Forelimb muscle (tissue), 1 donor: ENCODE measurements at regions not wholly inside any gene's neighbourhood (a gene's known extent, or its start where the extent isn't known, plus 50 kb on each side); places are given as distances from the start of the nearest gene placed in this dataset.
"Not testable (repeated sequence)": the region's sequence is repeated elsewhere in the genome, so short reads cannot be mapped to it uniquely, and the experiment has no call there.

ENCODE experiments used
- DNase-seq: peaks from one replicate; pipeline ENCODE4 v3.0.0-alpha.2; 2013; ENCODE audit warnings: low read depth

- no peak for DNase-seq
Measured at GRCh38 chrX:69431420-69431819, 72.7 kb upstream of the NALF2 start.

GRCh38 chrX:69430785-69431184 is 73.3 kb upstream of the NALF2 start:
- peak; percentile 41 for DNase-seq

- peak; percentile 34 for DNase-seq
Measured at GRCh38 chrX:69429339-69430015, 74.6 kb upstream of the NALF2 start.

DNA sequence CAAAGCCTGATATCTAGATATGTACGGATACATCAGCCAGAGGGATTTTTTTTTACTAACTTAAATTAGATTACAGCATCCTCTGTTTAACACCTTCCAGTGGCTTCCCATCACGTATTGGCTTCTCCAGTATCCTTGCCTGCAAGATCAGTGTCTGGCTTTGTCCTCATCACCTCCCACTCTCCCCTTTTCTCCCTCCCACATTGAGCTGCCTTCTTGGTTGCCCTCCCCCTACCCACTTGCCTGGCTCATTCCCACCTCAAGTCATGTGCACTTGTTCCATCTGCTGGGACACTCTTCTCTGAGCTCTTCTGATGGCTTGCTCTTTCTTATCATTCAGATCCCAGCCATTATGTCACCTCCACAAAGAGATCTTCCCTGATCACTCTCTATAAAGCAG is 75.9 kb upstream of the NALF2 start:
- no peak for DNase-seq

DNA sequence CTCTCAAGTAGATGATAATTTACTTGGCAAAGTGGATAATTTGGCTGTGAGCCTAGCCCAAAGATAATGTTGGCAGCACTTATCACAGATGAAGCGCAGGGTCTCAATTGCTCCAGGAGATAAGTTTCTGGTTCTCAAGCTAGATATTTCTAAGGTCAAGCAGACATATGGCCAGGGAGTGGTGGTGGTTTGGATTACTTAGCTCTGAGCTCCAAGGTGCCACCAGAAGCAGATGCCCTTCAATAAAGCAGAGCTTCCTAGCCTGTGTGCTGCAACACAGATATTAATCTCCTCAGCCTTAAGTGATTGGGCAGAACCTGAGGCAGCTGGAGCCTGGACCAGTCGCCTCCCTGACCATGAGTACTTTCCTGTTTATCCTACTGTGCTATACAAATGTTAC is 79.2 kb upstream of the NALF2 start:
- no peak for DNase-seq

DNA sequence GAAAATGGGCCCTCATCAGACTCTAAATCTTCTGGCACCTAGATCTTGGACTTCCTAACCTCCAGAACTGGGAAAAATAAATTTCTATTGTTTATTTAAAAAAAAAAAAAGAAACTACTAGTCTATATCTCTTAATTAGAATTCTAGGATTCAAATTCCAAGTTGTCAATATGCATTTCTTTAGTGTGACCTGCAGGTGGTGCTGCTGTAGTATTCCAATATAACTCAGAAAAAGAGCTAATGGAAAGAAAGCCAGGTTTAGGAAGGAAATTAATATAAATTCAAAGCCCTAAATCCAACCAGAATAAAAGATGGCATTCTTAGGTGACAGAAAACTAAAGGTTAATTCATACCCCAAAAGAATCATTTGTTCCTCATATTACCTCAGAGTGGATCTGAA is 80.0 kb upstream of the NALF2 start:
- no peak for DNase-seq

DNA sequence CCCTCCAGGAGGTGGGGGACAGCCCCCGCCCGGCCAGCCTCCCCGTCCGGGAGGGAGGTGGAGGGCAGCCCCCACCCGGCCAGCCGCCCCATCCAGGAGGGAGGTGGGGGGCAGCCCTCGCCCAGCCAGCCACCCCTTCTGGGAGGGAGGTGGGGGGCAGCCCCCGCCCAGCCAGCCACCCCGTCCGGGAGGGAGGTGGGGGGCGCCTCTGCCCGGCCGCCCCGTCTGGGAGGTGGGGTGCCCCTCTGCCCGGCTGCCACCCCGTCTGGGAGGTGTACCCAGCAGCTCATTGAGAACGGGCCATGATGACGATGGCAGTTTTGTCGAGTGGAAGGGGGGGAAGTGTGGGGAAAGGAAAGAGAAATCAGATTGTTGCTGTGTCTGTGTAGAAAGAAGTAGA is 81.9 kb upstream of the NALF2 start:
- DNase-seq, result not testable (repeated sequence)

DNA sequence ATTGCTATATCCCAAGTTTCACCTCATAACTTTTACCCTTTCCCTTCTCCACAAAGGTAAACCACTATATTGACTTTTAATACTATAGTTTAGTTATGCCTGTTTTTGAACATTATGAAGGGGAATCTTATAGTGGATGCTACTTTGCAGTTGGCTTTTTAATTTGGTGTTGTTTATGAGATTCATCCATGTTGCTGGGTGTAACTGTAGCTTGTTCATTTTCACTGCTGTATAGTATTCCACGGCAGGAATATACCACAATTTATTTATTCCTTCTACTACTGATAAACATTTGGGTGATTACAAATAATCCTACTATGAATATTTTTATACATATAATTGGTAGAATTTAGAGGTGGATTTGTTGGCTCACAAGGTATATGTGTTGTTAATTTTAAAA is 88.4 kb upstream of the NALF2 start:
- DNase-seq, result no peak

GRCh38 chrX:69412661-69413060 is 91.5 kb upstream of the NALF2 start:
- DNase-seq, result no peak

DNA sequence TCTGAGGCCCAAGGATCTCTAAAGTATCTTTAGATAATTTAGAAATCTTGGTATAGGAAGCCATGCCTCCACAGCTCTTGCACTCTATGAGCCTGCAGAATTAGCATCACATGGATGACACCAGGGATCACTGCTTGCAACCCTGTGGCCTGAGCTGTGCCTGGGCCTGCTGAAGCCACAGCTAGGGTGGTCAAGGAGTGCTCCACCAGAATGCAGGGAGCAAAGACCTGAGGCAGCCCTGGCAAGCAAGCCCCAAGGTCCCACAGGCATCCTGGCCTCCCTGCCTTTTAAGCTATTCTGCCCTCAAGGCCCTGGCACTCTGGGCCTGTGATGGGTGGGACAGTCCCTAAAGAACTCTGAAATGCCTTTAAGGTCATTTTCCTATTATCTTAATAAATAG is 105.2 kb upstream of the NALF2 start:
- DNase-seq, result no peak

DNA sequence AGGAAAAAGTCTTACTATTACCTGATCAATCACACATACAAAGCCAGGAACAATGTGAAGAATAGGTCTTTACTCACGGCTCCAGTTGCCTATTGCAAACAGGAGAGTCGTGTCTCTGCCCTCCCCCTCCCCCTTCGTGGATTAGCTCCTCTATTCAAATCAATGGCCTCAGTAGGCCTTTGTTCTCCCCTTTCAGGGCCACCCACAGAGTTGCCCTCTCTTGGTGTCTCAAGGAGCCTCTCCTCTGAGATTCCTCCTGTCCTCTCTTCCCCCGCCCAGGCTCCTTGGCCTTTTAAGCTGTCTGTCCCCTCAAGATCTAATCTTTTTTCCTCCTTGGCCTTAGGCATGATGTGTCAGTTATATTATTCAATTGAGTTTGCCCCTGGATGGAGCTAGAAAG is 107.2 kb upstream of the NALF2 start:
- no peak for DNase-seq

DNA sequence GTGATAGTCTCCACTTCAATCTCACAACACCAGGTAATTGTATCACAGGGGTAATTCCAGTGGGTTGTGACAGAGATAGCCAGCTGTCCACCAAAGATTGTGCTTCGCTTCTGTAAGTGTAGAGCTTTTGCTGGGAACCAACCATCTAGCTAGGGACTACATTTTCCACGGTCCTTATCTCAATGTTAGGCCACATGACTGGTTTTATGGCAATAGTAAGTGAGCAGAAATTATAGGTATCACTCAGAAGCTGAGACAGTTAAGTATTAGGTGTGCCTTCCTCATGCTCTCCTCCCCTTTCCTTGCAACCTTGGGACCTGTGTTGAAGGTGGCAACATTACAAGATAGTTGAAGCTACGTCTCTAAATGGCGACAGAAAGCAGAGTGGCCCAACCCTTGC is 108.8 kb upstream of the NALF2 start:
- no peak for DNase-seq

GRCh38 chrX:69389101-69389501 is 115.0 kb upstream of the NALF2 start:
- no peak for DNase-seq

- DNase-seq, result no peak
Measured at GRCh38 chrX:69388526-69388925, 115.6 kb upstream of the NALF2 start.

DNA sequence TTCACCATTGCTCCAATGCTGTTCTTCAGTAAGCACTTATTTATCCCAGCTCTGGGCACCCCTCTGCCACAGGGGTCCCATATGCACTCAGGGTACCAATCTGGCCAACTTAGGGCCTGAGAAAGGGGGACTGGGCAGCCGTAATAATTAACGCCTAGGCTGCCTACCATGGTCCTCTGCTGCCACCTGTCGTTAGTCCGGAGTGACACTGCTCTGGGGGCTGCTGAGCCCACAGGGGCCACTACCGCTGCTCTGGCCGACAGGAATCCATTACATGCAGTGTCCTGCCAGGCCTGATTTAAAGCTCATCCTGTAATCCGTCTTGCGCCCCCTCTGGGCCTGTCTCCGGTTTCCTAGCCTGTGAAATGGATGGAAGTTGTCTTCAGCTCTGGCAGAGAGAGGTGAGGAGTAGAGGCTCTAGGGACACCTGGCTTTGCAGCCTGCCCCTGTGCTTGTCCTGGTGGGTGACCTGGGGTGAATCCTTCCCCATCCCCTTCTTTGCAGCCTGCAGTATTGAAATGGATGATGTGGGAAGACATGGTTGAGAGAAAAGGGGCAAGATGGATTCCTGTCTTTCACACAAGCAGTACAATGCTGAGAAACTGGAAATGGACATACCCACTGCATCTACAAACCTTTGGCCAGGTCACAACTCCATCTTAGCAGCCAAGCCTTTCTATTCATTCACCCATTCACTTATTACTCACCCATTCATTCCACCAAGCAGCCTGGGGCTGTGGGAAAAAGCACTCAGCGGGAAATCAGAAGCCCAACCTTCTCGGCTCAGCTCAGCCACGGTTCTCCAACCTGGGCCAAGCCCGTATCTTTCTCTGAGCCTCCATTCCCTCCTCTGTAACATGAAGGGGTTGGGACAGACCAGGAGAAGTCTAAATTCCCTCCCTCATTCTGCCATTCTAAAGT is 116.3 kb upstream of the NALF2 start:
- no peak for DNase-seq

- no peak for DNase-seq
Measured at GRCh38 chrX:69386681-69387080, 117.4 kb upstream of the NALF2 start.

DNA sequence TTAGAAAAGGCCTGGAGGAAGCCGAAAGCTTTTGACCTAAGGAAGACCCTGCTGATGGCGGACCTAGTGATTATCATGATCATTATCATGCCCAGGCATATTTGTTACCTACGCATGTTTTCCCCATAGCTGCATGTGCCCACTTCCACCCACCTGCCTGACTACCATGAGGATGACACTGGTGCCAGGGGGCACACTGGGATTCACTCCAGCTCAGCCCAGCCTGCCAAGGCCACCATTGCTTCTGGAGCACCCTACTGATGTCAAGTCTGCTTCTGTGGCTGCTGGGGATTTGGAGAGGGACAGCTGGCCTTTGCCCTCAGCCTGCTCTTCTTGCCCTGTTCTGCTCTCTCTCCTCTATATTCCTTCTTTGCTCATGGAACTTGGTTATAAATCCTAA is 124.7 kb upstream of the NALF2 start:
- DNase-seq, result no peak

- DNase-seq, result no peak
Measured at GRCh38 chrX:69374569-69374968, 129.6 kb upstream of the NALF2 start.

- DNase-seq, result no peak
Measured at GRCh38 chrX:69372435-69372834, 131.7 kb upstream of the NALF2 start.

DNA sequence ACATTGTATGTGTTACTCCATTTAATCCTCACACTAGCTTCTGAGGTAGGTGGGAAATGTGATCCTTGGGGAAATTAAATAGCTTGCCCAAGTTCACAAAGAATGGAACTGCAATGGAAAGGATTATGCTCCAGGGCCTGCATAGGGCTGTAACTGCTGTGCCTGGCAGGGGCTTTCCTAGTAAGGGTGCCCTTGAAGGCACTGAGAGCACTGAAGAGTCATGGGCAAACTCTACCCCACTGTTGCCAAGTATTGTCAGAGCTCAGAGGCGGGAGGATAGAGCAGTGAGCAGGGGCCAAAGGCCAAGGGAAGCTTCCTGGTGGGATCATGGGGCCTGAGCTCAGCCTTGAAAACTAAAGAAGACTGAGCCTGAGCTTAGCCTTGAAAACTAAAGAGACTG is 133.0 kb upstream of the NALF2 start:
- no peak for DNase-seq

- DNase-seq, result no peak
Measured at GRCh38 chrX:69369999-69370398, 134.1 kb upstream of the NALF2 start.

DNA sequence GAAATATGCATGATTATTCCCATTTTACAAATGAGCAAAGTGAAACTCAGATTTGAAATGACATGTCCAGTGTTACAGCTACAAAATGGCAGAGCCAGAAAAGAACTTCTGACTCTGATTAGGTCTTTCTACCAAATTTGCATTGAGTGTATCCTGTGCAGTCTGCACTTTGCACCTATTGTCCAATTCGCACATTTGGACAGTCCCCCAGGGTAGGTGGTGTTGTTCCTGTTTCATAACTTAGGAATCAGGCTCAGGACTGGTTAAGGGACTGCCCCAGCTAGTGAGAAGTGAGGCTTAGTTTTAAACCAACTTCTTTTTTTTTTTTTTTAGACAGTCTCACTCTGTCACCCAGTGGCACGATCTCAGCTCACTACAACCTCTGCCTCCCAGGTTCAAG is 137.9 kb upstream of the NALF2 start:
- DNase-seq, result no peak

DNA sequence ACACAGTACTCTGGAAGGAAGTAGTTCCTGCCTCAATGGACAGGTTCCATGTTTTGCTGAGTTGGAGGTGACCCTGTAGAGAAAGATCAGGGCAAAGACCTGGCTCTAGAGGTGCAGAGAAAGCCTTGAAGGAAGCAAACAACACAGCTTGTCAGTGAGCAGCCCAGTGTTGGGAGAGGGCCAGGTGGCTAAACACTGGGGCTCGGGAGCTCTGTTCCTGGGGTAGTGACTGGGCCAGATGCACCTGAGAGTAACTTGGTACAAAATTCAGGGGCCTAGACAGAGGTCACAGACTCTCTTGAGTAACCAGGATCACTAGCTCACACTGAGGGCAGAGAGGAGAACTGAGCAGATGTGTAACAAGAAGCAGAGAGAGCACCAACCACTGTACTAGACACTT is 138.4 kb upstream of the NALF2 start:
- DNase-seq, result no peak
